ENCODE measurements at regions not wholly inside any gene's neighbourhood (a gene's known extent, or its start where the extent isn't known, plus 50 kb on each side); places are given as distances from the start of the nearest gene placed in this dataset.

- no peak overlapping the region for H2AFZ ChIP-seq (ENCODE audit: control insufficient read depth, low read depth, low read length)
- intact Hi-C loops (cut with micrococcal nuclease; ENCODE audit: unreplicated experiment) (no loop called here), in situ Hi-C loops (cut with MboI) (loop anchor here (10.0 kb wide), 1 partner anchor 691 kb away; no protein-coding TSS in a partner anchor)
- H3K4me1 ChIP-seq (ENCODE audit: control insufficient read depth, insufficient read depth, low read length): no peaks in the 10 kb centered on the region
- H3K9me3 ChIP-seq (replicated peaks; ENCODE audit: control insufficient read depth, insufficient read depth, low read length): no peaks in the 10 kb centered on the region
- DNase-seq (ENCODE audit: low read depth, low spot score) (no peak), FAIRE-seq (no peak), ATAC-seq (no peak)
- H3K27me3 ChIP-seq (replicated peaks in 1 of 2; ENCODE audit: control insufficient read depth in 2 of 2, insufficient read depth in 2 of 2, low read length in 1 of 2): no peaks in the 10 kb centered on the region
- H4K20me1 ChIP-seq (ENCODE audit: control insufficient read depth, insufficient read depth): no peaks in the 10 kb centered on the region
- no peak overlapping the region for H3K9ac ChIP-seq (ENCODE audit: control insufficient read depth, insufficient read depth, low read length)
- ChIA-PET CTCF (interaction anchor here (0.6 to 3.1 kb wide), 2 partner anchors 249 kb away, joined by 3 to 21 read pairs; no protein-coding TSS in a partner anchor), POLR2A (no interaction called here), RAD21 (ENCODE audit: unreplicated experiment) (interaction anchor here (0.6 kb wide), 1 partner anchor 98 kb away, joined by 3 read pairs; no protein-coding TSS in a partner anchor), SMC1A (ENCODE audit: uncharacterized antibody, unreplicated experiment) (interaction anchor here (2.8 kb wide), 1 partner anchor 11 kb away, joined by 11 read pairs; no protein-coding TSS in a partner anchor)
- 33% methylated on average over 6 of the region's 6 CpGs for WGBS (ENCODE audit: insufficient coverage, insufficient replicate concordance, low lambda C conversion rate, missing lambda C conversion rate)
- H3K36me3 ChIP-seq (ENCODE audit: control insufficient read depth in 2 of 2, insufficient read depth in 2 of 2, low read length in 1 of 2): no peaks in the 10 kb centered on the region
- TF ChIP-seq E2F4 (IDR thresholded peaks at IDR 0.05; ENCODE audit: low read depth, low read length): no peak
- TF ChIP-seq IKZF2 (IDR thresholded peaks at IDR 0.05): no peak
- no peak for TF ChIP-seq TARDBP (IDR thresholded peaks at IDR 0.05; ENCODE audit: borderline replicate concordance)
- TF ChIP-seq SREBF2 (IDR thresholded peaks at IDR 0.05; ENCODE audit: low read length): no peak
- no peak for TF ChIP-seq SMAD1 (IDR thresholded peaks at IDR 0.05; ENCODE audit: low read depth, partially characterized antibody)
- H3K4me2 ChIP-seq (ENCODE audit: control insufficient read depth, insufficient read depth): no peak overlapping the region
- H3K4me3 ChIP-seq: no peak overlapping the region
- no peaks in the 10 kb centered on the region for H3K79me2 ChIP-seq (ENCODE audit: control insufficient read depth, insufficient read depth, low read length)
- no peak overlapping the region for H3K27ac ChIP-seq (ENCODE audit: control insufficient read depth, insufficient read depth)
- no TSS peak for BruUV-seq (replicated peaks)
Observed at GRCh38 chr13:79673310-79673992, 192.5 kb downstream of the NDFIP2 start.

GRCh38 chr13:79671420-79671819 lies 190.5 kb downstream of the NDFIP2 start:
- DNase-seq (ENCODE audit: low read depth, low spot score) (no peak), ATAC-seq (no peak), FAIRE-seq (no peak)
- H3K36me3 ChIP-seq (ENCODE audit: control insufficient read depth in 2 of 2, insufficient read depth in 2 of 2, low read length in 1 of 2): no peaks in the 10 kb centered on the region
- H3K27ac ChIP-seq (ENCODE audit: control insufficient read depth, insufficient read depth): no peak overlapping the region
- BruUV-seq (replicated peaks): no TSS peak
- intact Hi-C loops (cut with micrococcal nuclease; ENCODE audit: unreplicated experiment) (no loop called here), in situ Hi-C loops (cut with MboI) (loop anchor here (10.0 kb wide), 1 partner anchor 693 kb away; no protein-coding TSS in a partner anchor)
- no peak overlapping the region for H2AFZ ChIP-seq (ENCODE audit: control insufficient read depth, low read depth, low read length)
- ChIA-PET CTCF (interaction anchor here (0.9 to 6.0 kb wide), 3 partner anchors 8 to 49 kb away, joined by 3 to 44 read pairs (median 5); no protein-coding TSS in a partner anchor), POLR2A (interaction anchor here (0.7 kb wide), 3 partner anchors 28 to 933 kb away, joined by 3 to 7 read pairs (median 4); no protein-coding TSS in a partner anchor), RAD21 (ENCODE audit: unreplicated experiment) (interaction anchor here (0.9 kb wide), 1 partner anchor 9 kb away, joined by 3 read pairs; no protein-coding TSS in a partner anchor), SMC1A (ENCODE audit: uncharacterized antibody, unreplicated experiment) (interaction anchor here (1.5 to 2.8 kb wide), 2 partner anchors 9 to 15 kb away, joined by 5 to 11 read pairs; no protein-coding TSS in a partner anchor)
- 15% methylated on average over 2 of the region's 2 CpGs for WGBS (ENCODE audit: insufficient coverage, insufficient replicate concordance, low lambda C conversion rate, missing lambda C conversion rate)
- no peak overlapping the region for H3K4me3 ChIP-seq
- no peaks in the 10 kb centered on the region for H4K20me1 ChIP-seq (ENCODE audit: control insufficient read depth, insufficient read depth)
- TF ChIP-seq MEF2B (IDR thresholded peaks at IDR 0.05; ENCODE audit: partially characterized antibody, poor library complexity, severe bottlenecking) (peak; percentile 58), SUPT20H (IDR thresholded peaks at IDR 0.05; ENCODE audit: borderline replicate concordance, control insufficient read depth, low read depth, low read length) (no peak)
- no peaks in the 10 kb centered on the region for H3K9me3 ChIP-seq (replicated peaks; ENCODE audit: control insufficient read depth, insufficient read depth, low read length)
- H3K79me2 ChIP-seq (ENCODE audit: control insufficient read depth, insufficient read depth, low read length): no peaks in the 10 kb centered on the region
- no peak overlapping the region for H3K4me2 ChIP-seq (ENCODE audit: control insufficient read depth, insufficient read depth)
- no peaks in the 10 kb centered on the region for H3K27me3 ChIP-seq (replicated peaks in 1 of 2; ENCODE audit: control insufficient read depth in 2 of 2, insufficient read depth in 2 of 2, low read length in 1 of 2)
- no peaks in the 10 kb centered on the region for H3K4me1 ChIP-seq (ENCODE audit: control insufficient read depth, insufficient read depth, low read length)
- no peak overlapping the region for H3K9ac ChIP-seq (ENCODE audit: control insufficient read depth, insufficient read depth, low read length)

Measured in GM12878 (cell line).